CD4-positive, CD25-positive, alpha-beta regulatory T cell (primary cell): ENCODE measurements at regions not wholly inside any gene's neighbourhood (a gene's known extent, or its start where the extent isn't known, plus 50 kb on each side); places are given as distances from the start of the nearest gene placed in this dataset.

Source experiments
- ATAC-seq, 2 donors: fragments of 150-1000 bp; cut with Tn5 transposase; one replicate each; pipeline ENCODE4 v1.10.0; 2021; ENCODE audit warnings: low read depth in 2 of 2, moderate number of reproducible peaks in 2 of 2, moderate library complexity in 1 of 2
- DNase-seq, 3 donors: peaks; one replicate each; pipeline versions ENCODE4 v3.0.0 to v3.0.0-alpha.2; 2012 to 2022; ENCODE audit warnings: mixed read lengths in 1 of 3
- H3K27ac ChIP-seq: one replicate; pipeline ENCODE4 v1.7.0; 2013; ENCODE audit warnings: mild to moderate bottlenecking, low read length; ENCODE audit not compliant: insufficient read depth, poor library complexity, severe bottlenecking
- H3K27me3 ChIP-seq: one replicate; pipeline ENCODE4 v1.7.0; 2013; ENCODE audit warnings: low read length; ENCODE audit not compliant: control insufficient read depth, insufficient read depth
- H3K36me3 ChIP-seq: one replicate; pipeline ENCODE4 v1.7.0; 2013; ENCODE audit warnings: mild to moderate bottlenecking, low read length, moderate library complexity; ENCODE audit not compliant: control insufficient read depth, insufficient read depth
- H3K4me1 ChIP-seq: 2 replicates; pipeline ENCODE4 v1.7.0; 2013; ENCODE audit warnings: mild to moderate bottlenecking, low read length; ENCODE audit not compliant: insufficient read depth, control insufficient read depth, poor library complexity, severe bottlenecking
- H3K4me3 ChIP-seq: one replicate; pipeline ENCODE4 v1.7.0; 2013; ENCODE audit warnings: low read depth, mild to moderate bottlenecking, low read length, moderate library complexity
- H3K9me3 ChIP-seq, 2 experiments: 1 replicate in 1 of 2; 2 replicates in 1 of 2; pipeline ENCODE4 v1.7.0; 2013; ENCODE audit warnings: low read length in 2 of 2, mild to moderate bottlenecking in 1 of 2, moderate library complexity in 1 of 2; ENCODE audit not compliant: control insufficient read depth in 2 of 2
- H3K27ac Mint-ChIP-seq, 3 donors: one replicate each; pipeline ENCODE4 v1.8.0; 2020 to 2022; ENCODE audit warnings: mild to moderate bottlenecking in 3 of 3, mixed read lengths in 3 of 3, moderate library complexity in 2 of 3
- H3K27me3 Mint-ChIP-seq: one replicate; pipeline ENCODE4 v1.8.0; 2022; ENCODE audit warnings: mild to moderate bottlenecking, mixed read lengths
- H3K36me3 Mint-ChIP-seq: one replicate; pipeline ENCODE4 v1.8.0; 2020; ENCODE audit warnings: mixed read lengths
- H3K4me1 Mint-ChIP-seq, 4 donors: one replicate each; pipeline ENCODE4 v1.8.0; 2020 to 2022; ENCODE audit warnings: mixed read lengths in 4 of 4, mild to moderate bottlenecking in 1 of 4
- H3K4me3 Mint-ChIP-seq, 4 donors: one replicate each; pipeline ENCODE4 v1.8.0; 2020 to 2022; ENCODE audit warnings: mild to moderate bottlenecking in 4 of 4, mixed read lengths in 4 of 4, moderate library complexity in 3 of 4
- H3K9me3 Mint-ChIP-seq, 7 donors: one replicate each; pipeline ENCODE4 v1.8.0; 2020 to 2022; ENCODE audit warnings: mixed read lengths in 7 of 7, mild to moderate bottlenecking in 3 of 7, moderate library complexity in 2 of 7

GRCh38 chr2:198640463-198640862 lies 817.3 kb downstream of the SATB2 start:
- no peaks in the 10 kb centered on the region for H3K36me3 Mint-ChIP-seq
- no peak for DNase-seq
- Histone ChIP-seq H3K27me3 (no peaks in the 10 kb centered on the region), H3K4me3 (no peak overlapping the region), H3K9me3 (no peaks in the 10 kb centered on the region), H3K36me3 (no peaks in the 10 kb centered on the region), H3K27ac (no peak overlapping the region), H3K4me1 (no peaks in the 10 kb centered on the region)
- H3K27ac Mint-ChIP-seq, result no peak overlapping the region
- no peak overlapping the region for H3K4me3 Mint-ChIP-seq
- H3K9me3 Mint-ChIP-seq, result no peaks in the 10 kb centered on the region
- no peaks in the 10 kb centered on the region for H3K4me1 Mint-ChIP-seq
- no peak for ATAC-seq
- H3K27me3 Mint-ChIP-seq, result no peaks in the 10 kb centered on the region

GRCh38 chr2:198639580-198639979 lies 818.2 kb downstream of the SATB2 start:
- no peaks in the 10 kb centered on the region for H3K9me3 Mint-ChIP-seq
- H3K36me3 Mint-ChIP-seq, result no peaks in the 10 kb centered on the region
- Histone ChIP-seq H3K27ac (no peak overlapping the region), H3K4me1 (no peaks in the 10 kb centered on the region), H3K36me3 (no peaks in the 10 kb centered on the region), H3K4me3 (no peak overlapping the region), H3K9me3 (no peaks in the 10 kb centered on the region), H3K27me3 (no peaks in the 10 kb centered on the region)
- no peaks in the 10 kb centered on the region for H3K4me1 Mint-ChIP-seq
- no peak overlapping the region for H3K27ac Mint-ChIP-seq
- no peak for DNase-seq
- ATAC-seq, result no peak
- no peak overlapping the region for H3K4me3 Mint-ChIP-seq
- H3K27me3 Mint-ChIP-seq, result no peaks in the 10 kb centered on the region

- no peaks in the 10 kb centered on the region for H3K27me3 Mint-ChIP-seq
- DNase-seq, result no peak
- no peaks in the 10 kb centered on the region for H3K4me1 Mint-ChIP-seq
- no peak overlapping the region for H3K4me3 Mint-ChIP-seq
- H3K36me3 ChIP-seq, result no peaks in the 10 kb centered on the region
- H3K27ac ChIP-seq, result no peak overlapping the region
- no peak overlapping the region for H3K4me3 ChIP-seq
- H3K9me3 ChIP-seq, result no peaks in the 10 kb centered on the region
- H3K36me3 Mint-ChIP-seq, result no peaks in the 10 kb centered on the region
- H3K27me3 ChIP-seq, result no peaks in the 10 kb centered on the region
- H3K27ac Mint-ChIP-seq, result no peak overlapping the region
- H3K4me1 ChIP-seq, result no peaks in the 10 kb centered on the region
- ATAC-seq, result no peak
- H3K9me3 Mint-ChIP-seq, result no peaks in the 10 kb centered on the region
These were observed 819.2 kb downstream of the SATB2 start for GRCh38 chr2:198638577-198638976.

- H3K27ac Mint-ChIP-seq, result no peak overlapping the region
- H3K4me1 Mint-ChIP-seq, result no peaks in the 10 kb centered on the region
- no peaks in the 10 kb centered on the region for H3K36me3 Mint-ChIP-seq
- Histone ChIP-seq H3K4me3 (no peak overlapping the region), H3K4me1 (no peaks in the 10 kb centered on the region), H3K27me3 (no peaks in the 10 kb centered on the region), H3K9me3 (no peaks in the 10 kb centered on the region), H3K36me3 (no peaks in the 10 kb centered on the region), H3K27ac (no peak overlapping the region)
- H3K9me3 Mint-ChIP-seq, result no peaks in the 10 kb centered on the region
- ATAC-seq, result no peak
- no peak overlapping the region for H3K4me3 Mint-ChIP-seq
- DNase-seq, result no peak
- no peaks in the 10 kb centered on the region for H3K27me3 Mint-ChIP-seq
These were observed 826.0 kb downstream of the PLCL1 start for GRCh38 chr2:198630384-198630783.

- Histone ChIP-seq H3K4me1 (no peaks in the 10 kb centered on the region), H3K4me3 (no peak overlapping the region), H3K27ac (no peak overlapping the region), H3K9me3 (no peaks in the 10 kb centered on the region), H3K36me3 (no peaks in the 10 kb centered on the region), H3K27me3 (no peaks in the 10 kb centered on the region)
- Mint-ChIP-seq H3K4me1 (no peaks in the 10 kb centered on the region), H3K27ac (no peak overlapping the region), H3K36me3 (no peaks in the 10 kb centered on the region), H3K4me3 (no peak overlapping the region), H3K27me3 (no peaks in the 10 kb centered on the region), H3K9me3 (no peaks in the 10 kb centered on the region)
- ATAC-seq (no peak), DNase-seq (no peak)
These were observed 824.2 kb downstream of the PLCL1 start for GRCh38 chr2:198628596-198628995.

GRCh38 chr2:198622986-198623730 lies 818.8 kb downstream of the PLCL1 start:
- Mint-ChIP-seq H3K27me3 (no peaks in the 10 kb centered on the region), H3K27ac (no peak overlapping the region), H3K4me1 (no peaks in the 10 kb centered on the region), H3K36me3 (no peaks in the 10 kb centered on the region), H3K9me3 (no peaks in the 10 kb centered on the region), H3K4me3 (no peak overlapping the region)
- Histone ChIP-seq H3K27me3 (no peaks in the 10 kb centered on the region), H3K4me3 (no peak overlapping the region), H3K4me1 (no peaks in the 10 kb centered on the region), H3K27ac (no peak overlapping the region), H3K36me3 (no peaks in the 10 kb centered on the region), H3K9me3 (no peaks in the 10 kb centered on the region)
- no peak for ATAC-seq
- DNase-seq, result no peak

- no peak overlapping the region for H3K27ac ChIP-seq
- no peaks in the 10 kb centered on the region for H3K36me3 ChIP-seq
These were observed 811.6 kb downstream of the PLCL1 start for GRCh38 chr2:198615972-198616371.

GRCh38 chr2:198611201-198611600 lies 806.8 kb downstream of the PLCL1 start:
- no peaks in the 10 kb centered on the region for H3K27me3 ChIP-seq
- no peaks in the 10 kb centered on the region for H3K36me3 Mint-ChIP-seq

More at GRCh38 chr2:198615972-198616371, 811.6 kb downstream of the PLCL1 start:
- H3K4me3 ChIP-seq, result no peak overlapping the region
- no peaks in the 10 kb centered on the region for H3K9me3 ChIP-seq
- H3K4me1 ChIP-seq, result no peaks in the 10 kb centered on the region
- H3K36me3 Mint-ChIP-seq, result no peaks in the 10 kb centered on the region
- no peaks in the 10 kb centered on the region for H3K27me3 Mint-ChIP-seq
- no peak overlapping the region for H3K27ac Mint-ChIP-seq
- ATAC-seq (no peak), DNase-seq (no peak)
- H3K4me1 Mint-ChIP-seq, result peaks cover 0 to 4% (median 0%) of the 10 kb centered on the region in 4 donors
- no peaks in the 10 kb centered on the region for H3K27me3 ChIP-seq
- no peaks in the 10 kb centered on the region for H3K9me3 Mint-ChIP-seq
- no peak overlapping the region for H3K4me3 Mint-ChIP-seq

More at GRCh38 chr2:198611201-198611600, 806.8 kb downstream of the PLCL1 start:
- Histone ChIP-seq H3K4me1 (no peaks in the 10 kb centered on the region), H3K4me3 (no peak overlapping the region), H3K9me3 (no peaks in the 10 kb centered on the region), H3K36me3 (no peaks in the 10 kb centered on the region), H3K27ac (no peak overlapping the region)
- no peaks in the 10 kb centered on the region for H3K27me3 Mint-ChIP-seq
- H3K9me3 Mint-ChIP-seq, result no peaks in the 10 kb centered on the region
- ATAC-seq (no peak), DNase-seq (no peak)
- H3K4me1 Mint-ChIP-seq, result peaks cover 0 to 2% (median 0%) of the 10 kb centered on the region in 4 donors
- H3K27ac Mint-ChIP-seq, result no peak overlapping the region
- no peak overlapping the region for H3K4me3 Mint-ChIP-seq
